SK-N-SH treated with all-trans-retinoic acid at 6 μM for 48 hours (cell line): ENCODE measurements at regions not wholly inside any gene's neighbourhood (a gene's known extent, or its start where the extent isn't known, plus 50 kb on each side); places are given as distances from the start of the nearest gene placed in this dataset.

Source experiments
- ATAC-seq: fragments of 200-7000 bp; cut with Tn5 transposase; 3 replicates; pipeline ENCODE4 v1.9.1; 2020; ENCODE audit warnings: mild to moderate bottlenecking, moderate library complexity
- ARNTL ChIP-seq: fragments of 450-650 bp; formaldehyde crosslinking; IDR thresholded peaks from 2 replicates; pipeline ENCODE4 v1.5.0; 2020; ENCODE audit warnings: low read depth, mild to moderate bottlenecking, moderate library complexity, borderline replicate concordance
- BACH2 ChIP-seq: fragments of 250-450 bp; sonication (Bioruptor Pico); IDR thresholded peaks from 2 replicates; pipeline ENCODE4 v1.9.0; 2021; ENCODE audit warnings: mild to moderate bottlenecking, borderline replicate concordance
- CREB5 ChIP-seq: fragments of 250-450 bp; sonication (Bioruptor Pico); IDR thresholded peaks from 2 replicates; pipeline ENCODE4 v1.5.1; 2020; ENCODE audit warnings: low read depth, mild to moderate bottlenecking, moderate library complexity
- CSDC2 ChIP-seq: fragments of 250-450 bp; sonication (Bioruptor Pico); IDR thresholded peaks from 2 replicates; pipeline ENCODE4 v1.5.0; 2020; ENCODE audit warnings: mild to moderate bottlenecking, moderate library complexity
- GLIS3 ChIP-seq: fragments of 250-450 bp; sonication (Bioruptor Pico); IDR thresholded peaks from 2 replicates; pipeline ENCODE4 v1.5.0; 2020; ENCODE audit warnings: mild to moderate bottlenecking, moderate library complexity
- POU6F1 ChIP-seq: fragments of 250-450 bp; sonication (Bioruptor Pico); IDR thresholded peaks from 2 replicates; pipeline ENCODE4 v1.8.0; 2021; ENCODE audit warnings: low read depth, mild to moderate bottlenecking, moderate library complexity, borderline replicate concordance
- PPARA ChIP-seq: fragments of 250-450 bp; sonication (Bioruptor Pico); IDR thresholded peaks from 2 replicates; pipeline ENCODE4 v1.5.0; 2020; ENCODE audit warnings: mild to moderate bottlenecking, borderline replicate concordance
- RARB ChIP-seq: fragments of 250-450 bp; sonication (Bioruptor Pico); IDR thresholded peaks from 2 replicates; pipeline ENCODE4 v1.8.0; 2021; ENCODE audit warnings: mild to moderate bottlenecking, moderate library complexity
- SNAI2 ChIP-seq: fragments of 250-450 bp; sonication (Bioruptor Pico); IDR thresholded peaks from 2 replicates; pipeline ENCODE4 v1.5.0; 2020; ENCODE audit warnings: mild to moderate bottlenecking, moderate library complexity
- TOX ChIP-seq: fragments of 250-450 bp; sonication (Bioruptor Pico); IDR thresholded peaks from 2 replicates; pipeline ENCODE4 v1.8.0; 2021; ENCODE audit warnings: mild to moderate bottlenecking, moderate library complexity, borderline replicate concordance
- TSHZ2 ChIP-seq: fragments of 250-450 bp; sonication (Bioruptor Pico); IDR thresholded peaks from 2 replicates; pipeline ENCODE4 v1.5.0; 2020; ENCODE audit warnings: mild to moderate bottlenecking, moderate library complexity
- ZC3H10 ChIP-seq: fragments of 250-450 bp; sonication (Bioruptor Pico); IDR thresholded peaks from 2 replicates; pipeline ENCODE4 v1.5.1; 2021; ENCODE audit warnings: mild to moderate bottlenecking, moderate library complexity
- ZFP3 ChIP-seq: fragments of 250-450 bp; sonication (Bioruptor Pico); IDR thresholded peaks from 2 replicates; pipeline ENCODE4 v1.5.0; 2020; ENCODE audit warnings: mild to moderate bottlenecking, moderate library complexity
- ZFP30 ChIP-seq: fragments of 450-650 bp; formaldehyde crosslinking; IDR thresholded peaks from 2 replicates; pipeline ENCODE4 v1.5.0; 2022; ENCODE audit warnings: mild to moderate bottlenecking, moderate library complexity
- ZNF565 ChIP-seq: fragments of 450-650 bp; formaldehyde crosslinking; conservative IDR thresholded peaks from 2 replicates; pipeline ENCODE4 v1.5.0; 2020; ENCODE audit warnings: low read depth, mild to moderate bottlenecking, moderate library complexity
- ZNF70 ChIP-seq: fragments of 450-650 bp; formaldehyde crosslinking; IDR thresholded peaks from 2 replicates; pipeline ENCODE4 v1.5.0; 2020; ENCODE audit warnings: mild to moderate bottlenecking, moderate library complexity
- ZNF8 ChIP-seq: fragments of 450-650 bp; formaldehyde crosslinking; IDR thresholded peaks from 2 replicates; pipeline ENCODE4 v1.5.0; 2020; ENCODE audit warnings: mild to moderate bottlenecking, moderate library complexity
- TF ChIP-seq, protein P1 (sequence below): fragments of 250-450 bp; sonication (Bioruptor Pico); IDR thresholded peaks from 2 replicates; pipeline ENCODE4 v1.8.0; 2020; ENCODE audit warnings: mild to moderate bottlenecking, moderate library complexity, borderline replicate concordance
- TF ChIP-seq, protein P2 (sequence below): fragments of 250-450 bp; sonication (Bioruptor Pico); IDR thresholded peaks from 2 replicates; pipeline ENCODE4 v1.5.1; 2021; ENCODE audit warnings: mild to moderate bottlenecking, moderate library complexity

DNA sequence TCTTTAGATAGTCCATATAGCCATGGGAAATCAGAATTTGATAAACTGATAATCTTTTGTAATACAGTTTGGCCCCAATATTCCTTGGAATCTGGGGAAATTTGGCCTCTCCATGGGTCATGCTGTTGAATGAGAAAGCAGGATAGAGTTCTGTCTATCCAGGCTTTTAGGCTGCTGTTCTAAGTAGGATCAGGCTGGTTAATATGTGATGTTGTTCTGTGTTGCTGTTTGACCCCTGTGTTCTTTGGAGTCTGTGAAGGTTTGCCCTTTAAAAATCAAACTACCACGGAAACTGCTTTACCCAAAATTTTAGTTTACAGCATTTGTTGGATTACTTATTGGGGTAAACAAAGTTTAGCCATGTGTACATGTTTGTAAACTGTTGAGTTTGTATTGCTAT, 114.5 kb downstream of the ZNF330 start:
- no peak for TF ChIP-seq POU6F1 (CRISPR knock-in tag)
- no peak for TF ChIP-seq CREB5 (CRISPR knock-in tag)
- TF ChIP-seq ARNTL (CRISPR knock-in tag) = no peak
- no peak for TF ChIP-seq BACH2 (CRISPR knock-in tag)
- TF ChIP-seq CSDC2 (CRISPR knock-in tag) = no peak
- no peak for TF ChIP-seq ZFP30 (CRISPR knock-in tag)
- TF ChIP-seq TOX (CRISPR knock-in tag) = no peak
- TF ChIP-seq PPARA (CRISPR knock-in tag) = no peak
- TF ChIP-seq ZNF565 (CRISPR knock-in tag) = no peak
- TF ChIP-seq ZC3H10 (CRISPR knock-in tag) = no peak
- no peak for TF ChIP-seq ZNF8
- no peak for TF ChIP-seq RARB (CRISPR knock-in tag)

GRCh38 chr4:141338238-141338637, 117.5 kb downstream of the ZNF330 start:
- ATAC-seq = no peak

More for the DNA sequence above, 114.5 kb downstream of the ZNF330 start:
- no peak for ATAC-seq

More at GRCh38 chr4:141338238-141338637, 117.5 kb downstream of the ZNF330 start:
- TF ChIP-seq CREB5 (CRISPR knock-in tag) (no peak), GLIS3 (no peak), ZNF8 (no peak), SNAI2 (CRISPR knock-in tag) (no peak), POU6F1 (CRISPR knock-in tag) (no peak), ZC3H10 (CRISPR knock-in tag) (no peak), RARB (CRISPR knock-in tag) (no peak), ZFP3 (CRISPR knock-in tag) (no peak), TSHZ2 (CRISPR knock-in tag) (no peak), CSDC2 (CRISPR knock-in tag) (no peak), ARNTL (CRISPR knock-in tag) (no peak), TOX (CRISPR knock-in tag) (no peak), ZNF70 (no peak), ZNF565 (CRISPR knock-in tag) (no peak), ZFP30 (CRISPR knock-in tag) (no peak)
- TF ChIP-seq, protein P1, sequence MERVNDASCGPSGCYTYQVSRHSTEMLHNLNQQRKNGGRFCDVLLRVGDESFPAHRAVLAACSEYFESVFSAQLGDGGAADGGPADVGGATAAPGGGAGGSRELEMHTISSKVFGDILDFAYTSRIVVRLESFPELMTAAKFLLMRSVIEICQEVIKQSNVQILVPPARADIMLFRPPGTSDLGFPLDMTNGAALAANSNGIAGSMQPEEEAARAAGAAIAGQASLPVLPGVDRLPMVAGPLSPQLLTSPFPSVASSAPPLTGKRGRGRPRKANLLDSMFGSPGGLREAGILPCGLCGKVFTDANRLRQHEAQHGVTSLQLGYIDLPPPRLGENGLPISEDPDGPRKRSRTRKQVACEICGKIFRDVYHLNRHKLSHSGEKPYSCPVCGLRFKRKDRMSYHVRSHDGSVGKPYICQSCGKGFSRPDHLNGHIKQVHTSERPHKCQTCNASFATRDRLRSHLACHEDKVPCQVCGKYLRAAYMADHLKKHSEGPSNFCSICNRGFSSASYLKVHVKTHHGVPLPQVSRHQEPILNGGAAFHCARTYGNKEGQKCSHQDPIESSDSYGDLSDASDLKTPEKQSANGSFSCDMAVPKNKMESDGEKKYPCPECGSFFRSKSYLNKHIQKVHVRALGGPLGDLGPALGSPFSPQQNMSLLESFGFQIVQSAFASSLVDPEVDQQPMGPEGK (CRISPR knock-in tag) = no peak
- TF ChIP-seq, protein P2, sequence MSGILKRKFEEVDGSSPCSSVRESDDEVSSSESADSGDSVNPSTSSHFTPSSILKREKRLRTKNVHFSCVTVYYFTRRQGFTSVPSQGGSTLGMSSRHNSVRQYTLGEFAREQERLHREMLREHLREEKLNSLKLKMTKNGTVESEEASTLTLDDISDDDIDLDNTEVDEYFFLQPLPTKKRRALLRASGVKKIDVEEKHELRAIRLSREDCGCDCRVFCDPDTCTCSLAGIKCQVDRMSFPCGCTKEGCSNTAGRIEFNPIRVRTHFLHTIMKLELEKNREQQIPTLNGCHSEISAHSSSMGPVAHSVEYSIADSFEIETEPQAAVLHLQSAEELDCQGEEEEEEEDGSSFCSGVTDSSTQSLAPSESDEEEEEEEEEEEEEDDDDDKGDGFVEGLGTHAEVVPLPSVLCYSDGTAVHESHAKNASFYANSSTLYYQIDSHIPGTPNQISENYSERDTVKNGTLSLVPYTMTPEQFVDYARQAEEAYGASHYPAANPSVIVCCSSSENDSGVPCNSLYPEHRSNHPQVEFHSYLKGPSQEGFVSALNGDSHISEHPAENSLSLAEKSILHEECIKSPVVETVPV = no peak
